HFFc6 (cell line): ENCODE measurements at regions not wholly inside any gene's neighbourhood (a gene's known extent, or its start where the extent isn't known, plus 50 kb on each side); places are given as distances from the start of the nearest gene placed in this dataset.

ENCODE experiments used
- DNase-seq: peaks from one replicate; pipeline ENCODE4 v3.0.0-alpha.2; 2018
- H3K27ac Mint-ChIP-seq: 2 replicates; pipeline ENCODE4 v1.8.0; 2020; ENCODE audit warnings: mild to moderate bottlenecking, mixed read lengths
- H3K27me3 Mint-ChIP-seq: 2 replicates; pipeline ENCODE4 v1.8.0; 2021; ENCODE audit warnings: mild to moderate bottlenecking, moderate library complexity, mixed read lengths; ENCODE audit not compliant: insufficient read depth
- H3K36me3 Mint-ChIP-seq: 2 replicates; pipeline ENCODE4 v1.8.0; 2021; ENCODE audit warnings: low read depth, mixed read lengths
- H3K4me1 Mint-ChIP-seq: 2 replicates; pipeline ENCODE4 v1.8.0; 2020; ENCODE audit warnings: low read depth, mixed read lengths
- H3K4me3 Mint-ChIP-seq: 2 replicates; pipeline ENCODE4 v1.8.0; 2020; ENCODE audit warnings: mild to moderate bottlenecking, moderate library complexity, mixed read lengths
- H3K9me3 Mint-ChIP-seq: 2 replicates; pipeline ENCODE4 v1.8.0; 2020; ENCODE audit warnings: mild to moderate bottlenecking, mixed read lengths
- CTCF ChIP-seq: fragments of 200-600 bp; sonication (generic); IDR thresholded peaks from 2 replicates; pipeline ENCODE4 v1.5.0; 2021; ENCODE audit warnings: antibody characterized with exemption, mild to moderate bottlenecking

- Mint-ChIP-seq H3K4me3 (no peak overlapping the region), H3K27ac (no peak overlapping the region), H3K27me3 (peaks cover 3% of the 10 kb centered on the region; the same call in 1 of the 2 replicates), H3K36me3 (peaks cover 5% of the 10 kb centered on the region; the same call in 1 of the 2 replicates), H3K9me3 (peaks cover 15% of the 10 kb centered on the region; the same call in 1 of the 2 replicates), H3K4me1 (peaks cover 29% of the 10 kb centered on the region)
- TF ChIP-seq CTCF: no peak
- no peak for DNase-seq
These were observed 201.8 kb downstream of the DRD1 start for GRCh38 chr5:175242207-175242606.

- Mint-ChIP-seq H3K27me3 (peaks cover 5% of the 10 kb centered on the region; the same call in 1 of the 2 replicates), H3K4me3 (no peak overlapping the region), H3K27ac (no peak overlapping the region), H3K9me3 (peaks cover 8% of the 10 kb centered on the region; the same call in 1 of the 2 replicates), H3K4me1 (peaks cover 10% of the 10 kb centered on the region; the same call in 1 of the 2 replicates), H3K36me3 (peaks cover 5% of the 10 kb centered on the region; the same call in 1 of the 2 replicates)
- DNase-seq: no peak
- no peak for TF ChIP-seq CTCF
These were observed 205.7 kb downstream of the DRD1 start for GRCh38 chr5:175238326-175238725.

- Mint-ChIP-seq H3K27me3 (peaks cover 9% of the 10 kb centered on the region; the same call in 1 of the 2 replicates), H3K27ac (no peak overlapping the region)
These were observed 207.8 kb downstream of the DRD1 start for GRCh38 chr5:175236176-175236575.

GRCh38 chr5:175235251-175235960, 208.6 kb downstream of the DRD1 start:
- Mint-ChIP-seq H3K27me3 (peaks cover 6% of the 10 kb centered on the region; the same call in 1 of the 2 replicates), H3K4me3 (no peak overlapping the region), H3K9me3 (peaks cover 8% of the 10 kb centered on the region; the same call in 1 of the 2 replicates), H3K36me3 (peaks cover 5% of the 10 kb centered on the region; the same call in 1 of the 2 replicates), H3K4me1 (peaks cover 10% of the 10 kb centered on the region; the same call in 1 of the 2 replicates), H3K27ac (peak overlapping the region; percentile 27; the same call in 1 of the 2 replicates)
- DNase-seq: peak; percentile 47
- no peak for TF ChIP-seq CTCF

More at GRCh38 chr5:175236176-175236575, 207.8 kb downstream of the DRD1 start:
- peaks cover 5% of the 10 kb centered on the region; the same call in 1 of the 2 replicates for H3K36me3 Mint-ChIP-seq
- DNase-seq: no peak
- H3K9me3 Mint-ChIP-seq: peaks cover 8% of the 10 kb centered on the region; the same call in 1 of the 2 replicates
- TF ChIP-seq CTCF: no peak
- H3K4me3 Mint-ChIP-seq: no peak overlapping the region
- peaks cover 10% of the 10 kb centered on the region; the same call in 1 of the 2 replicates for H3K4me1 Mint-ChIP-seq

- H3K4me3 Mint-ChIP-seq: no peak overlapping the region
- H3K9me3 Mint-ChIP-seq: no peaks in the 10 kb centered on the region; the same call in 1 of the 2 replicates
- no peak for DNase-seq
- no peaks in the 10 kb centered on the region for H3K36me3 Mint-ChIP-seq
- H3K27ac Mint-ChIP-seq: no peak overlapping the region
- peaks cover 4% of the 10 kb centered on the region; the same call in 1 of the 2 replicates for H3K4me1 Mint-ChIP-seq
- H3K27me3 Mint-ChIP-seq: peaks cover 8% of the 10 kb centered on the region; the same call in 1 of the 2 replicates
- no peak for TF ChIP-seq CTCF
These were observed 213.7 kb downstream of the DRD1 start for GRCh38 chr5:175230299-175230698.
